ENCODE measurements at regions not wholly inside any gene's neighbourhood (a gene's known extent, or its start where the extent isn't known, plus 50 kb on each side); places are given as distances from the start of the nearest gene placed in this dataset.

GRCh38 chr15:95615436-95615835 lies 715.1 kb upstream of the NR2F2 start:
- Histone ChIP-seq H3K4me1 (ENCODE audit: insufficient read depth, low read length, poor library complexity, severe bottlenecking) (no peaks in the 10 kb centered on the region), H3K27me3 (ENCODE audit: insufficient read depth, low read length, poor library complexity, severe bottlenecking) (no peaks in the 10 kb centered on the region), H4K20me1 (ENCODE audit: insufficient read depth, low read length, poor library complexity, severe bottlenecking) (no peaks in the 10 kb centered on the region), H3K9ac (ENCODE audit: low read depth, low read length, poor library complexity, severe bottlenecking) (no peak overlapping the region), H2AFZ (ENCODE audit: low read length) (no peak overlapping the region), H3K4me2 (ENCODE audit: low read depth, low read length, poor library complexity, severe bottlenecking) (no peak overlapping the region), H3K36me3 (ENCODE audit: insufficient read depth, low read length) (no peaks in the 10 kb centered on the region), H3K79me2 (ENCODE audit: insufficient read depth, low read length) (no peaks in the 10 kb centered on the region), H3K9me3 (ENCODE audit: insufficient read depth, low read depth, low read length) (no peaks in the 10 kb centered on the region), H3F3A (ENCODE audit: low read depth) (no peaks in the 10 kb centered on the region), H3K9me2 (replicated peaks; ENCODE audit: low read depth, low read length) (no peaks in the 10 kb centered on the region), H3K4me3 (ENCODE audit: low read length, poor library complexity, severe bottlenecking) (no peak overlapping the region)
- TF ChIP-seq CTCF (conservative IDR thresholded peaks at IDR 0.05; ENCODE audit: low read length) (no peak), EZH2phosphoT487 (IDR thresholded peaks at IDR 0.05; ENCODE audit: borderline replicate concordance) (no peak)

DNA sequence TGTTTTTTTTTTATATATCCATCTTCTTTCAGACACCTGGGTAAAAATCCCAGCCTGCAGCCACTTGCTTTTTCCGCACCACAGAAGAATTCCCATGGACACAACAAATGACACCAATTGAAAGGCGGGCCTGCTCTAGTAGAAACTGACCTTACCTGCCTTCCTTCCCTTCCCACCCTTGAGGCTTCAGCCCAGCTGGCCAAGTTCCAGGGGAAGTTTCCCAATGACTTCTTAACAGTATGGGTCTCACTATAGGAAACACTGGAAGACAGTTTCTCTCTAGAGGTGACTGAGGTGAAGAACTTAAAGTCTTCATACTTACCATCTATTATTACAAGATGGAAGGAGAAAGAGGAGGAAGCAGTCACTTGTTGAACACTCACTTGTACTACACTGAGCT lies 714.2 kb upstream of the NR2F2 start:
- Histone ChIP-seq H3K79me2 (ENCODE audit: insufficient read depth, low read length) (no peaks in the 10 kb centered on the region), H3K9ac (ENCODE audit: low read depth, low read length, poor library complexity, severe bottlenecking) (no peak overlapping the region), H3K27me3 (ENCODE audit: insufficient read depth, low read length, poor library complexity, severe bottlenecking) (no peaks in the 10 kb centered on the region), H3K9me2 (replicated peaks; ENCODE audit: low read depth, low read length) (no peaks in the 10 kb centered on the region), H4K20me1 (ENCODE audit: insufficient read depth, low read length, poor library complexity, severe bottlenecking) (no peaks in the 10 kb centered on the region), H3K4me1 (ENCODE audit: insufficient read depth, low read length, poor library complexity, severe bottlenecking) (no peaks in the 10 kb centered on the region), H2AFZ (ENCODE audit: low read length) (no peak overlapping the region), H3K36me3 (ENCODE audit: insufficient read depth, low read length) (no peaks in the 10 kb centered on the region), H3K9me3 (ENCODE audit: insufficient read depth, low read depth, low read length) (no peaks in the 10 kb centered on the region), H3F3A (ENCODE audit: low read depth) (no peaks in the 10 kb centered on the region), H3K4me2 (ENCODE audit: low read depth, low read length, poor library complexity, severe bottlenecking) (no peak overlapping the region), H3K4me3 (ENCODE audit: low read length, poor library complexity, severe bottlenecking) (no peak overlapping the region)
- TF ChIP-seq EZH2phosphoT487 (IDR thresholded peaks at IDR 0.05; ENCODE audit: borderline replicate concordance) (no peak), CTCF (conservative IDR thresholded peaks at IDR 0.05; ENCODE audit: low read length) (no peak)

DNA sequence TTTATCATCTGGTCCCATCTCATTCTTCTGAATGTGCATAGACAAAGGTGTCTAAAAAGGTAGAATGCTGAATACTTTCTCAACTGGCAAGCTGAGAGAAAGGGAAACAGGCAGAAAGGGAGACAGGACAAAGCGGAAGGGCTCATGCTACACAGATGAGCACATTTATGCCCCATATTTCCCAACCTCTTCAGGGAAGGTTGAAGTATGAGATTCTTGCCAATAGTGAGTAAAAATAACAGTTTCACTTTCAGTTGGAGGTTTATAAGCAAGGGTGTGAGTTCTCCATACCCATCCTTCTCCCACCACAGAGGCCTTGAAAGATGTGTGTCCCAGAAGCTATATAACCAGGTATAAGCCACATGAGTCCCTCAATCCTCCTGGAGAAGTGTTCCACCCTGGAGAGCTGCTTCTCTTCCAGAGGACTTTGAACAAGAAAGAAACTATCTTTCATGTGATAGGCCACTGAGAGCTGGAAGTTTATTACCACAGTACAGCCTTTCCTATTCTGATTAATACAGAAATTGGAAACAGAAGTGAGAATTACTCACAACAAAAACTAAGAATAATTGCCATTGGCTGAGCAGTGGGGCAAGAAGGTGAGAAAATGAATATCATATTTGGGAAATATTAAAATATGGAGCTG lies 709.4 kb upstream of the NR2F2 start:
- Histone ChIP-seq H3K9me3 (ENCODE audit: insufficient read depth, low read depth, low read length) (no peaks in the 10 kb centered on the region), H3K9me2 (replicated peaks; ENCODE audit: low read depth, low read length) (no peaks in the 10 kb centered on the region), H4K20me1 (ENCODE audit: insufficient read depth, low read length, poor library complexity, severe bottlenecking) (no peaks in the 10 kb centered on the region), H3K36me3 (ENCODE audit: insufficient read depth, low read length) (no peaks in the 10 kb centered on the region), H2AFZ (ENCODE audit: low read length) (peak overlapping the region; percentile 74), H3K4me2 (ENCODE audit: low read depth, low read length, poor library complexity, severe bottlenecking) (peak overlapping the region; percentile 31), H3K4me3 (ENCODE audit: low read length, poor library complexity, severe bottlenecking) (no peak overlapping the region), H3K27me3 (ENCODE audit: insufficient read depth, low read length, poor library complexity, severe bottlenecking) (no peaks in the 10 kb centered on the region), H3F3A (ENCODE audit: low read depth) (no peaks in the 10 kb centered on the region), H3K4me1 (ENCODE audit: insufficient read depth, low read length, poor library complexity, severe bottlenecking) (no peaks in the 10 kb centered on the region), H3K9ac (ENCODE audit: low read depth, low read length, poor library complexity, severe bottlenecking) (no peak overlapping the region), H3K79me2 (ENCODE audit: insufficient read depth, low read length) (no peaks in the 10 kb centered on the region)
- TF ChIP-seq CTCF (conservative IDR thresholded peaks at IDR 0.05; ENCODE audit: low read length): no peak
- no peak for TF ChIP-seq EZH2phosphoT487 (IDR thresholded peaks at IDR 0.05; ENCODE audit: borderline replicate concordance)
